OCI-LY1 (cell line): ENCODE measurements at regions not wholly inside any gene's neighbourhood (a gene's known extent, or its start where the extent isn't known, plus 50 kb on each side); places are given as distances from the start of the nearest gene placed in this dataset.

Experiments used
- CTCF ChIP-seq: fragments of 200-600 bp; sonication (generic), shearing (Covaris generic); IDR thresholded peaks from 2 replicates; pipeline ENCODE4 v1.5.1; 2017; ENCODE audit warnings: mild to moderate bottlenecking, antibody characterized with exemption, low read length, moderate library complexity, mixed read lengths
- EZH2 ChIP-seq: fragments of 200-600 bp; sonication (generic), shearing (Covaris generic); IDR thresholded peaks from 2 replicates; pipeline ENCODE4 v1.8.0; 2017; ENCODE audit warnings: borderline replicate concordance, mixed run types, mild to moderate bottlenecking, antibody characterized with exemption, low read length, moderate library complexity, mixed read lengths

- TF ChIP-seq CTCF (no peak), EZH2 (no peak)
Observed at GRCh38 chr4:101458473-101458872, 111.1 kb upstream of the PPP3CA start.
